Activated naive CD4-positive, alpha-beta T cell treated with anti-CD3 and anti-CD28 coated beads, Interleukin-2, amount 50 U/mL, for 24 hours (primary cell): ENCODE measurements at regions not wholly inside any gene's neighbourhood (a gene's known extent, or its start where the extent isn't known, plus 50 kb on each side); places are given as distances from the start of the nearest gene placed in this dataset.

ENCODE experiments used
- H3K27ac Mint-ChIP-seq: one replicate; pipeline ENCODE4 v1.8.0; 2021; ENCODE audit warnings: mild to moderate bottlenecking, mixed read lengths
- H3K27me3 Mint-ChIP-seq: one replicate; pipeline ENCODE4 v1.8.0; 2021; ENCODE audit warnings: mixed read lengths
- H3K36me3 Mint-ChIP-seq: one replicate; pipeline ENCODE4 v1.8.0; 2021; ENCODE audit warnings: mixed read lengths
- H3K4me1 Mint-ChIP-seq: one replicate; pipeline ENCODE4 v1.8.0; 2021; ENCODE audit warnings: mixed read lengths
- H3K4me3 Mint-ChIP-seq: one replicate; pipeline ENCODE4 v1.8.0; 2021; ENCODE audit warnings: mild to moderate bottlenecking, mixed read lengths
- H3K9me3 Mint-ChIP-seq: one replicate; pipeline ENCODE4 v1.8.0; 2021; ENCODE audit warnings: mixed read lengths

DNA sequence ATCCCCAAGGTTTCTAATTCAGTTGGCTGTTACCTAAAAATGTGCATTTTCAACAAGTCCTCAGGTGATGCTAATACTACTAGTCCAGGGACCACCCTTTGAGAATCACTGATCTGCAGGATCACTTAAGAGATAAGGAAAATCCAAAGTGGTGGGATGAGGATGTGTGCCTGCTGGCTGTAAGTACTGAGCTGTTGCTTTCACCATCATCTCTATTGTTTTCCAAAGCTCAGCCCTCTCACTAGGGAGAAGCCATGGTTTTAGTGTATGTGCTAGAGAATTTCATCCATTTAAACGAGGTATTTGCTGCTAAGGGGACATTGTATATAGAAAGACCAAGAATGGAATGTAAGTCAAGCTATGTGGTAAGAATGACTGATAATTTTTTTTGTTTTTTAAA is 202.3 kb downstream of the KIF21A start:
- H3K4me3 Mint-ChIP-seq = no peak overlapping the region

DNA sequence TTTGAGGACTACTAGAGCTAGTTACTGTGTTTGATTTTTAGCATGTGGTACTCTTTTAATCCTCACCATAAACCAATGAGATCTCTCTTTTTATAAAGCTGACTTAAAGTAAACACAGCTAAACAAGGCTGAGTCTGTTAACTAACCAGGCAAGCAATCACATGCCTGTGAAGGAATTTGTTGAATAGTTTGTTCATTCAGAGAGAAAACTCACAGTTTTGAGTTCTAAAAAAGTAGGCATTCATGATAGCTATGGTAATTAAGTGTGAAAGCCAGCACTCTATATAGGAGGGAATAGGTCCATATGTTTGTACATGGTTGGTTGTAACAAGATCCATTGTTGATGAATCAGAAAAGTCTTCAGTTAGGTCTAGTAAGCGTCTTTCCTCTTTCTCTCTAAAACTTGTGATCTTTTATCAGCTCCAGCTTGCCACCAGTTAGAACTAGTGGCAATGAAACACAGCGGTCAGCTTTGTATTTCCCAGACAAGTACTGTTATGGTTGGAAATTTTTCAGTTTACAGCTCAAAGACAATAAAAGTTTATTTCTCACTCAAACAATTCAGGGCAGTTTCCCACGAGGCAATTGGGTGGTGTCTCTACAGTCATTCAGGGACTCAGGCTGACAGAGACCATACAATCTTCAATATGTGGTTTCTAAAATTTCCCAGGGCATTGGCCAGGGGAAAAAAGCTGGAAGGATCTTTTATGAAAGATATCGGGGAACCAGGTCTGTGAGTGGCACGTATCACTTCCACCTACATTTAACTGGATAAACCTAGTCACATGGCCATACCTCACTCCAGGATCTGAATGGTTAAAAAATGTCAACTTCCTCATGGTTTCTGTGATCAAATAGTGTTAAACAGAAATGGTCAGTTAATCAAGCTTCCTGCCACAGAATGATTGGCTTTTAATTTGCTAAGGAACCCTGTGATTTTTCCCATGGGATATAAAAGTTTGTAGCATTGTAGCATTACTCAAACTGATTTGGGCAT is 203.1 kb downstream of the KIF21A start:
- Mint-ChIP-seq H3K27me3 (no peaks in the 10 kb centered on the region), H3K4me3 (no peak overlapping the region), H3K9me3 (no peaks in the 10 kb centered on the region), H3K36me3 (no peaks in the 10 kb centered on the region), H3K4me1 (no peaks in the 10 kb centered on the region), H3K27ac (no peak overlapping the region)

More for the DNA sequence above, 202.3 kb downstream of the KIF21A start:
- H3K4me1 Mint-ChIP-seq = no peaks in the 10 kb centered on the region
- H3K27me3 Mint-ChIP-seq = no peaks in the 10 kb centered on the region
- H3K27ac Mint-ChIP-seq = no peak overlapping the region
- no peaks in the 10 kb centered on the region for H3K9me3 Mint-ChIP-seq
- no peaks in the 10 kb centered on the region for H3K36me3 Mint-ChIP-seq

- no peaks in the 10 kb centered on the region for H3K9me3 Mint-ChIP-seq
- H3K4me3 Mint-ChIP-seq = no peak overlapping the region
- H3K36me3 Mint-ChIP-seq = no peaks in the 10 kb centered on the region
- H3K27ac Mint-ChIP-seq = no peak overlapping the region
- no peaks in the 10 kb centered on the region for H3K27me3 Mint-ChIP-seq
- no peaks in the 10 kb centered on the region for H3K4me1 Mint-ChIP-seq
Measured at GRCh38 chr12:39237004-39237403, 205.9 kb downstream of the KIF21A start.

DNA sequence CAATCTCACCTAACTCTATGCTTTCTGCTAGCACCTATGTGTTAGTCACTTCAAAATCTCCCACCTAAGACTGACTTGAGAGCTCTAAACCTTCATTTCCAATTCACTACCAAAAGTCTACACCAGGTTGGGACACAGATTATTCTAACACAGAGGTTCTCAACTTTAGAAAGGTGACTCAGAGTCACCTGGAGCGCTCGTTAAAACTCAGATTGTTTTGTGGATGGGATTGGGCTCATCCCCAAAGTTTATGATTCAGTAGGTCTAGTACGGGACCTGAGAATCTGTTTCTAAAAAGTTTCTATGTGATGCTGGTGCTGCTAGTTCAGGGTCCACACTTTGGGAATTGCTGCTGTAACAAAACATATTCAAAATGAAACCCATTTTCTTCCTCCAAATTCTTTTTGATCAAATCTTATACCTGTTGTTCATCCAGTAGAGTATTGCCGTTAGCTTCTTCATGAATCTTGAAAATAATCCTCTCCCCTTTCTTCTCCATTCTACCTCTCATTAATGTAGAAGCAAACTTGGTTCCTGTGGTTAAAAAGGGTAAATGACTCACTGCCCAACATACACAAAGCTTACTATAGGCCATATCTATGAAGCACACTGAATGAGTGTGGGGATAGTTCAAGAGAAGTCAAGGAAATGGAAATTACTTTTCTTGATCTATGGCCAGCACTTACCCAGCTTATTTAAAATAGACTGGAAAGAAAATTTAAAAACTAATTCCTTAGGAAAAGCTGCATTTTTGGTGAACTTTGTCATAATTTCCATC is 206.7 kb downstream of the KIF21A start:
- H3K4me1 Mint-ChIP-seq = no peaks in the 10 kb centered on the region
- H3K36me3 Mint-ChIP-seq = no peaks in the 10 kb centered on the region
- H3K9me3 Mint-ChIP-seq = no peaks in the 10 kb centered on the region
- no peaks in the 10 kb centered on the region for H3K27me3 Mint-ChIP-seq
- H3K27ac Mint-ChIP-seq = no peak overlapping the region
- H3K4me3 Mint-ChIP-seq = no peak overlapping the region

DNA sequence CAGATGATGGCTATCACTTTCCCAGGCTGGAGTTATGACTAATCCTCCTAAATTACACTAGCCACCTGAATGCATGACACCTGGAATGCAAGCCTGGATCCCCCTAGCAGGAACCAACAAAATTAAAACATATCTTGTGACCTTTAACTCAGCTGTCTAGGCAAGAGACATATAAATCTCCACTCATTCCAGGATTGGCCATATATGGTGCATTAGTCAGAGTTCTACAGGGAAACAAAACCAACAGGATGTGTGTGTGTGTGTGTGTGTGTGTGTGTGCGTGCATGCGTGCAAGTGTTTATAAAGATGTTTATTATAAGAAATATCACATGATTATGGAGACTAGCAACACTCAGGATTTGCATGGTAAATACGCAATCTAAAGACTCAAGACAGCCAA is 212.8 kb downstream of the KIF21A start:
- H3K9me3 Mint-ChIP-seq = no peaks in the 10 kb centered on the region
- no peaks in the 10 kb centered on the region for H3K4me1 Mint-ChIP-seq
- no peaks in the 10 kb centered on the region for H3K36me3 Mint-ChIP-seq
- no peak overlapping the region for H3K27ac Mint-ChIP-seq
- no peak overlapping the region for H3K4me3 Mint-ChIP-seq
- H3K27me3 Mint-ChIP-seq = peaks cover 2% of the 10 kb centered on the region

DNA sequence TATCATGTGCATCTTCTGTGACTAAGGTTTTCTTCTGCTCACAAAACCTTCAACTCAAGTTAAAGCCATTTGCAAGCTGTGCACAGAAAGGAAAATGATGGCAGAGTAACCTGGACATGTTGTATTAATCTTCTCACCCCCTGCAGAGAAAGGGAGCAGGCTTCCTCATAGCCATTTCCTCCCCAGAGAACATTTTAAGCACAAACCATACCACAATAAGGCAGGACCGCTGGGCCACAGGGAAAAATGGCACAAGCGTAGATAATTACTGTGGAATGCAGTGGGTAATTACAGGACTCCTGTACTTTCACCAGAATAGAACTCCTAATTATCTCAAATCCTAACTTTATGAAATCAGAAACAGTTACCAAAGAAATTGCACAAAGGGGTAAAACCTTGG is 215.7 kb downstream of the KIF21A start:
- Mint-ChIP-seq H3K36me3 (no peaks in the 10 kb centered on the region), H3K27me3 (peaks cover 2% of the 10 kb centered on the region), H3K27ac (no peak overlapping the region), H3K9me3 (no peaks in the 10 kb centered on the region), H3K4me3 (no peak overlapping the region), H3K4me1 (no peaks in the 10 kb centered on the region)

GRCh38 chr12:39224971-39225370 is 217.9 kb downstream of the KIF21A start:
- Mint-ChIP-seq H3K4me3 (no peak overlapping the region), H3K27ac (no peak overlapping the region), H3K9me3 (no peaks in the 10 kb centered on the region), H3K27me3 (peaks cover 2% of the 10 kb centered on the region), H3K36me3 (no peaks in the 10 kb centered on the region), H3K4me1 (no peaks in the 10 kb centered on the region)

GRCh38 chr12:39205969-39206368 is 237.0 kb downstream of the KIF21A start:
- no peaks in the 10 kb centered on the region for H3K4me1 Mint-ChIP-seq
- no peak overlapping the region for H3K27ac Mint-ChIP-seq
- H3K27me3 Mint-ChIP-seq = no peaks in the 10 kb centered on the region
- H3K4me3 Mint-ChIP-seq = no peak overlapping the region
- peaks cover 27% of the 10 kb centered on the region for H3K9me3 Mint-ChIP-seq
- H3K36me3 Mint-ChIP-seq = no peaks in the 10 kb centered on the region

- Mint-ChIP-seq H3K27me3 (no peaks in the 10 kb centered on the region), H3K4me1 (no peaks in the 10 kb centered on the region), H3K36me3 (no peaks in the 10 kb centered on the region), H3K9me3 (peaks cover 5% of the 10 kb centered on the region), H3K27ac (no peak overlapping the region), H3K4me3 (no peak overlapping the region)
Measured at GRCh38 chr12:39199351-39199750, 243.6 kb downstream of the KIF21A start.

DNA sequence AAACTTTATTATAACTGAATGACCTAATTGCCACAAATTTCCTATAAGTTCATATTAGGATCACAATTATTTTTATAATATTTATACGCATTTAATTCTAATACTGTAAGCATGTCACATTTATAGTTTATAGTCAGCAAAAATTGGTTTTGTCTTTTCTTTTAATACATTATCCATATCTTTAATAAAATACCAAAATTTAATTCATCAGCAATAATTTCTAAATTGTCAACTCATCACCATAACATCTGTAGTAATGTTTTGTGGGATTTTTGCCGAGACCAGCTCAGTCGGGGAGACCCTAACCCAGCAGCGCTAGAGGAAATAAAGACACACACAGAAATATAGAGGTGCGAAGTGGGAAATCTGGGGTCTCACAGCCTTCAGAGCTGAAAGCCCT is 254.2 kb downstream of the KIF21A start:
- H3K36me3 Mint-ChIP-seq = no peaks in the 10 kb centered on the region
- no peaks in the 10 kb centered on the region for H3K27me3 Mint-ChIP-seq
- no peak overlapping the region for H3K4me3 Mint-ChIP-seq

GRCh38 chr12:39186744-39187143 is 256.2 kb downstream of the KIF21A start:
- Mint-ChIP-seq H3K9me3 (no peaks in the 10 kb centered on the region), H3K4me1 (no peaks in the 10 kb centered on the region), H3K4me3 (no peak overlapping the region), H3K27me3 (no peaks in the 10 kb centered on the region), H3K27ac (no peak overlapping the region), H3K36me3 (no peaks in the 10 kb centered on the region)

More for the DNA sequence above, 254.2 kb downstream of the KIF21A start:
- H3K9me3 Mint-ChIP-seq = no peaks in the 10 kb centered on the region
- H3K27ac Mint-ChIP-seq = no peak overlapping the region
- H3K4me1 Mint-ChIP-seq = no peaks in the 10 kb centered on the region

DNA sequence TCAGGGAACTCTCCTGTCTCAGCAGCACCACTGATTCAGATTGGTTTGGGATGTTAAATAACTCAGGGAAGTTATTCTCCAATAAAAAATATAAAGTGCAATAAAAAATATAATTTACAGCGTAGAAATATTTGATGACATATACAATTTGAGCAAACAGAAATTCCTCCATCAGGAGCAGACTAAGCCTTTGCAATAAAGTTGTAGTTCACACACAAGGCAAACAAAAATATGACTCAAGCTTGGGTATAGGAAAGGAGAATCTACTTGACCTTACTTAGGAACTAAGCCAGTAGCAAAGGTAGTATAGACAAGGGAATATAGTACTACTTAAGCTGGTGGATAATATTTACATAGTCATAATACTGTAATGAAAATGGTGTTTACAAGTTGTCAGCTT is 264.1 kb downstream of the KIF21A start:
- Mint-ChIP-seq H3K9me3 (no peaks in the 10 kb centered on the region), H3K27ac (no peak overlapping the region), H3K4me1 (no peaks in the 10 kb centered on the region), H3K27me3 (no peaks in the 10 kb centered on the region), H3K4me3 (no peak overlapping the region), H3K36me3 (no peaks in the 10 kb centered on the region)

GRCh38 chr12:39176356-39176755 is 266.6 kb downstream of the KIF21A start:
- H3K4me3 Mint-ChIP-seq = no peak overlapping the region
- H3K9me3 Mint-ChIP-seq = no peaks in the 10 kb centered on the region
- no peaks in the 10 kb centered on the region for H3K36me3 Mint-ChIP-seq
- peaks cover under 1% of the 10 kb centered on the region for H3K27me3 Mint-ChIP-seq
- no peaks in the 10 kb centered on the region for H3K4me1 Mint-ChIP-seq
- no peak overlapping the region for H3K27ac Mint-ChIP-seq

DNA sequence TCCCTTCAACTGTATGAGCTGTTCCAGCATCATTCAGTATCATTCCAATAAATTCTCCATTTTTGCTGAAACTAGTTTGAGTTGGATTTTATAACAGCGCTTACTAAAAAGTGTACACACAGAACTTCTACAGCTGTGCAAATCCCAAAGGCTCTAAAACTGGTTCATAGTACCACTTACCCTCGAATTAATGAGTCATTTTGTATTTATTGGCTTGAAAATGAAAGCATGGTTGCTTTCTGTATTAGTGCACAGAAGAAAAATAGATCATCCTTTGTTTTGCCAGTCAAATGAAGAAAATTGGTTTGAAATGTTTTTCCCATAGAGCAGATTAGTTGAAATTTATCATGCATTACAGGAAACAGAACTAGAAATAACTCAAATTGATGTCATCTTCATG is 268.3 kb upstream of the CPNE8 start:
- Mint-ChIP-seq H3K4me1 (no peaks in the 10 kb centered on the region), H3K36me3 (no peaks in the 10 kb centered on the region), H3K9me3 (peaks cover 6% of the 10 kb centered on the region), H3K27ac (no peak overlapping the region), H3K4me3 (no peak overlapping the region), H3K27me3 (peaks cover 1% of the 10 kb centered on the region)

DNA sequence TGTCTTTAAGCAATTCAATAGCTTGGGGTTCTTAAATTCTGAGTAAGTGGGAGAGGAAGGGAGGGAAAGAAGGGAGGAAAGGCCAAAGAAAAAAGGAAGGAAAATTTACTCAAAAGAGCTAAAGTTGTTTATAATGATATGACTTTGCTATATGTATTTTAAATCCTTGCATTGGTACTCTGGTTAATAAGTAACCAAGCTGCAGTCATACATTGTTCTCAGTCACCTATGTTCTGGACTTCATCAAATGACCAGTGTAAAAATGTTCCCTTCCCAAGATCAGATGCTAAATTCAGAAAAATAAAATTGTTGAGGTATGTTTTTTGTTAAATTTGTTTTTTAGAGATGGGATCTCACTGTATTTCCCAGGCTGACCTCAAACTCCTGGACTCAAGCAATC is 259.9 kb upstream of the CPNE8 start:
- Mint-ChIP-seq H3K4me1 (no peaks in the 10 kb centered on the region), H3K27ac (no peak overlapping the region), H3K4me3 (no peak overlapping the region), H3K27me3 (no peaks in the 10 kb centered on the region), H3K9me3 (peaks cover 9% of the 10 kb centered on the region), H3K36me3 (no peaks in the 10 kb centered on the region)

- Mint-ChIP-seq H3K4me1 (no peaks in the 10 kb centered on the region), H3K36me3 (no peaks in the 10 kb centered on the region), H3K27me3 (no peaks in the 10 kb centered on the region), H3K27ac (no peak overlapping the region), H3K9me3 (peaks cover 14% of the 10 kb centered on the region), H3K4me3 (no peak overlapping the region)
Measured at GRCh38 chr12:39161465-39162085, 256.2 kb upstream of the CPNE8 start.
